H1 (cell line): ENCODE measurements at regions not wholly inside any gene's neighbourhood (a gene's known extent, or its start where the extent isn't known, plus 50 kb on each side); places are given as distances from the start of the nearest gene placed in this dataset.

Experiments used
- BCL11A ChIP-seq, 2 experiments: IDR thresholded peaks; one replicate each; pipeline ENCODE4 v1.6.1; 2011; ENCODE audit warnings: low read depth in 2 of 2, low read length in 2 of 2, mild to moderate bottlenecking in 2 of 2
- CHD2 ChIP-seq: IDR thresholded peaks from 2 replicates; pipeline ENCODE4 v1.6.1; 2012; ENCODE audit warnings: low read length, improper control_type of control experiment
- CTCF ChIP-seq, 3 experiments: IDR thresholded peaks; 1 replicate in 2 of 3; 2 replicates in 1 of 3; pipeline versions ENCODE4 v1.5.1 to v1.6.1; 2011; ENCODE audit warnings: low read length in 3 of 3, mild to moderate bottlenecking in 3 of 3, inconsistent platforms in 2 of 3, low read depth in 1 of 3, moderate library complexity in 1 of 3; ENCODE audit not compliant: insufficient read depth in 1 of 3; ENCODE audit errors: control extremely low read depth in 1 of 3
- E2F6 ChIP-seq: IDR thresholded peaks from 2 replicates; pipeline ENCODE4 v1.6.1; 2012; ENCODE audit warnings: inconsistent platforms
- EZH2 ChIP-seq: fragments of 200-600 bp; sonication (generic); IDR thresholded peaks from 2 replicates; pipeline ENCODE4 v1.7.1; 2012; ENCODE audit warnings: low read depth, mild to moderate bottlenecking, moderate library complexity, low read length, inconsistent platforms; ENCODE audit not compliant: severe bottlenecking
- POLR2A ChIP-seq, 2 experiments: IDR thresholded peaks; 1 replicate in 1 of 2; 2 replicates in 1 of 2; pipeline ENCODE4 v1.6.1; 2011; ENCODE audit warnings: low read depth in 2 of 2, low read length in 2 of 2, mild to moderate bottlenecking in 2 of 2; ENCODE audit errors: control extremely low read depth in 1 of 2
- SIRT6 ChIP-seq: IDR thresholded peaks from one replicate; pipeline ENCODE4 v1.7.1; 2012; ENCODE audit warnings: low read length, inconsistent platforms

- TF ChIP-seq E2F6 (no peak), CTCF (IDR thresholded peaks at IDR 0.05; ENCODE audit: control extremely low read depth in 1 of 3, insufficient read depth in 1 of 3, low read depth in 1 of 3, low read length in 3 of 3) (no peak), SIRT6 (no peak), POLR2A (IDR thresholded peaks at IDR 0.05; ENCODE audit: control extremely low read depth in 1 of 2, low read depth in 2 of 2, low read length in 2 of 2) (no peak), BCL11A (IDR thresholded peaks at IDR 0.05; ENCODE audit: low read depth in 2 of 2, low read length in 2 of 2) (no peak), EZH2 (no peak), CHD2 (no peak)
Observed at GRCh38 chr11:69558519-69558941, 77.1 kb downstream of the LINC01488 start.
